Activated B cell treated with CpG ODN at 0.5 μM for 24 hours (primary cell): ENCODE measurements at regions not wholly inside any gene's neighbourhood (a gene's known extent, or its start where the extent isn't known, plus 50 kb on each side); places are given as distances from the start of the nearest gene placed in this dataset.

ENCODE experiments used
- ATAC-seq: fragments of 200-7000 bp; cut with Tn5 transposase; one replicate; pipeline ENCODE4 v1.10.0; 2021; ENCODE audit warnings: low read depth, mild to moderate bottlenecking, moderate library complexity
- CTCF ChIA-PET: fragments of 350-600 bp; sonication (Branson Sonifier 250); formaldehyde crosslinking; loops from one replicate; lab custom pipeline; 2021; ENCODE audit warnings: antibody characterized with exemption; lab: Charles Lee
- POLR2A ChIA-PET: fragments of 350-600 bp; sonication (Branson Sonifier 250); formaldehyde crosslinking; loops from one replicate; lab custom pipeline; 2021; ENCODE audit warnings: antibody characterized with exemption; lab: Charles Lee
- DNase-seq: peaks from one replicate; pipeline ENCODE4 v3.0.0; 2022
- H3K27ac Mint-ChIP-seq: one replicate; pipeline ENCODE4 v1.8.0; 2020; ENCODE audit warnings: mixed read lengths
- H3K27me3 Mint-ChIP-seq: one replicate; pipeline ENCODE4 v1.8.0; 2021; ENCODE audit warnings: mixed read lengths
- H3K36me3 Mint-ChIP-seq: one replicate; pipeline ENCODE4 v1.8.0; 2021; ENCODE audit warnings: low read depth, mixed read lengths
- H3K4me1 Mint-ChIP-seq: one replicate; pipeline ENCODE4 v1.8.0; 2021; ENCODE audit warnings: mixed read lengths
- H3K4me3 Mint-ChIP-seq: one replicate; pipeline ENCODE4 v1.8.0; 2020; ENCODE audit warnings: mild to moderate bottlenecking, mixed read lengths
- H3K9me3 Mint-ChIP-seq: one replicate; pipeline ENCODE4 v1.8.0; 2020; ENCODE audit warnings: mixed read lengths
- CTCF ChIP-seq: fragments of 200-600 bp; IDR thresholded peaks from one replicate; pipeline ENCODE4 v1.8.0; 2022; ENCODE audit warnings: antibody characterized with exemption, mild to moderate bottlenecking
- intact Hi-C: fragments of 100-400 bp; cut with micrococcal nuclease; formaldehyde crosslinking; loops from one replicate; pipeline ENCODE4 v1.15.1; 2024

GRCh38 chr11:62046568-62047100 is 77.2 kb upstream of the INCENP start:
- DNase-seq (no peak), ATAC-seq (no peak)
- H3K36me3 Mint-ChIP-seq: no peaks in the 10 kb centered on the region
- intact Hi-C loops: no loop called here
- peaks cover 19% of the 10 kb centered on the region for H3K27me3 Mint-ChIP-seq
- peaks cover 26% of the 10 kb centered on the region for H3K4me1 Mint-ChIP-seq
- H3K9me3 Mint-ChIP-seq: no peaks in the 10 kb centered on the region
- H3K4me3 Mint-ChIP-seq: no peak overlapping the region
- no peak overlapping the region for H3K27ac Mint-ChIP-seq
- ChIA-PET POLR2A (no interaction called here), CTCF (no interaction called here)
- TF ChIP-seq CTCF: no peak

GRCh38 chr11:62044639-62045121 is 77.2 kb upstream of the FTH1 start:
- no peaks in the 10 kb centered on the region for H3K9me3 Mint-ChIP-seq
- no peaks in the 10 kb centered on the region for H3K36me3 Mint-ChIP-seq
- intact Hi-C loops: no loop called here
- no peak overlapping the region for H3K4me3 Mint-ChIP-seq
- ATAC-seq (no peak), DNase-seq (no peak)
- no peak for TF ChIP-seq CTCF
- H3K27me3 Mint-ChIP-seq: peaks cover 11% of the 10 kb centered on the region
- peak overlapping the region; percentile 2 for H3K27ac Mint-ChIP-seq
- ChIA-PET CTCF (no interaction called here), POLR2A (no interaction called here)
- peaks cover 34% of the 10 kb centered on the region for H3K4me1 Mint-ChIP-seq

GRCh38 chr11:62035293-62035692 is 67.9 kb upstream of the FTH1 start:
- peaks cover 10% of the 10 kb centered on the region for H3K4me1 Mint-ChIP-seq
- ATAC-seq: no peak
- no peaks in the 10 kb centered on the region for H3K27me3 Mint-ChIP-seq
- no peaks in the 10 kb centered on the region for H3K9me3 Mint-ChIP-seq
- H3K27ac Mint-ChIP-seq: no peak overlapping the region
- intact Hi-C loops: no loop called here
- no peak overlapping the region for H3K4me3 Mint-ChIP-seq
- CTCF ChIA-PET: no interaction called here
- no peak for TF ChIP-seq CTCF
- no peaks in the 10 kb centered on the region for H3K36me3 Mint-ChIP-seq
- POLR2A ChIA-PET: interaction anchor here (0.9 kb wide), 1 partner anchor 66 kb away, joined by 5 read pairs; no protein-coding TSS in a partner anchor
- DNase-seq: no peak

GRCh38 chr11:62034036-62034338 is 66.6 kb upstream of the FTH1 start:
- POLR2A ChIA-PET: no interaction called here
- TF ChIP-seq CTCF: no peak
- no peaks in the 10 kb centered on the region for H3K27me3 Mint-ChIP-seq
- intact Hi-C loops: no loop called here
- no peak overlapping the region for H3K27ac Mint-ChIP-seq
- H3K4me1 Mint-ChIP-seq: peaks cover 10% of the 10 kb centered on the region
- H3K36me3 Mint-ChIP-seq: no peaks in the 10 kb centered on the region
- ATAC-seq (no peak), DNase-seq (no peak)
- no peak overlapping the region for H3K4me3 Mint-ChIP-seq
- CTCF ChIA-PET: no interaction called here
- no peaks in the 10 kb centered on the region for H3K9me3 Mint-ChIP-seq

GRCh38 chr11:62033191-62034035 is 66.0 kb upstream of the FTH1 start:
- no peaks in the 10 kb centered on the region for H3K9me3 Mint-ChIP-seq
- TF ChIP-seq CTCF: no peak
- DNase-seq (no peak), ATAC-seq (no peak)
- CTCF ChIA-PET: no interaction called here
- H3K36me3 Mint-ChIP-seq: no peaks in the 10 kb centered on the region
- POLR2A ChIA-PET: interaction anchor here (0.6 kb wide), 1 partner anchor 14 kb away, joined by 7 read pairs; no protein-coding TSS in a partner anchor
- no peaks in the 10 kb centered on the region for H3K27me3 Mint-ChIP-seq
- no peak overlapping the region for H3K4me3 Mint-ChIP-seq
- peaks cover 10% of the 10 kb centered on the region for H3K4me1 Mint-ChIP-seq
- H3K27ac Mint-ChIP-seq: no peak overlapping the region
- intact Hi-C loops: no loop called here
